Endothelial cell of umbilical vein (primary cell): ENCODE measurements at regions not wholly inside any gene's neighbourhood (a gene's known extent, or its start where the extent isn't known, plus 50 kb on each side); places are given as distances from the start of the nearest gene placed in this dataset.

Source experiments
- BruUV-seq: library from RNA; stranded (reverse); fragments of 400-500 nt; replicated peaks from 2 replicates; lab custom pipeline; 2021; lab: Mats Ljungman, UMichigan
- CTCF ChIA-PET: fragments of 300-600, 350-600 bp; sonication (Branson Sonifier 250); formaldehyde crosslinking; loops from one replicate; lab custom pipeline; 2021; ENCODE audit warnings: antibody characterized with exemption, inconsistent platforms; lab: Charles Lee
- POLR2A ChIA-PET: fragments of 300-600, 350-600 bp; sonication (Branson Sonifier 250); formaldehyde crosslinking; loops from one replicate; lab custom pipeline; 2021; ENCODE audit warnings: antibody characterized with exemption, inconsistent platforms; lab: Charles Lee
- DNase-seq: peaks from one replicate; pipeline ENCODE4 v3.0.0-alpha.2; 2011; ENCODE audit warnings: low read depth, low spot score
- FAIRE-seq: peaks from 2 replicates; lab custom pipeline; 2011; peaks lifted over from hg19 to GRCh38; lab: Jason Lieb, UNC
- H2AFZ ChIP-seq: 2 replicates; pipeline ENCODE4 v1.6.0; 2012; ENCODE audit warnings: low read depth, low read length, control low read depth, inconsistent platforms
- H3K27ac ChIP-seq: 2 replicates; pipeline ENCODE4 v1.5.1; 2011; ENCODE audit warnings: low read depth, mild to moderate bottlenecking, control low read depth, low read length, moderate library complexity; ENCODE audit not compliant: insufficient read depth
- H3K27me3 ChIP-seq, 2 experiments: 2 replicates each; pipeline versions ENCODE4 v1.6.0 to v1.6.1; 2011; ENCODE audit warnings: low read length in 2 of 2, mixed read lengths in 1 of 2; ENCODE audit not compliant: control insufficient read depth in 2 of 2, insufficient read depth in 2 of 2
- H3K36me3 ChIP-seq, 2 experiments: 2 replicates in 1 of 2; 3 replicates in 1 of 2; pipeline ENCODE4 v1.5.1; 2011; ENCODE audit warnings: low read length in 2 of 2, mild to moderate bottlenecking in 1 of 2, moderate library complexity in 1 of 2; ENCODE audit not compliant: control insufficient read depth in 2 of 2, insufficient read depth in 2 of 2; ENCODE audit errors: extremely low read depth in 1 of 2
- H3K4me1 ChIP-seq: 3 replicates; pipeline ENCODE4 v1.5.1; 2011; ENCODE audit warnings: mild to moderate bottlenecking, low read length; ENCODE audit not compliant: control insufficient read depth, insufficient read depth; ENCODE audit errors: extremely low read depth
- H3K4me2 ChIP-seq: 2 replicates; pipeline ENCODE4 v1.6.1; 2011; ENCODE audit warnings: low read length, control low read depth, mixed read lengths; ENCODE audit not compliant: insufficient read depth
- H3K4me3 ChIP-seq, 3 experiments: fragments of 200-600 bp in 1 of 3; sonication (generic), shearing (Covaris generic) in 1 of 3; replicated peaks in 1 of 3; 2 replicates each; pipeline ENCODE4 v1.5.1; 2011 to 2016; ENCODE audit warnings: control low read depth in 3 of 3, low read length in 3 of 3, mild to moderate bottlenecking in 2 of 3, inconsistent platforms in 1 of 3, low read depth in 1 of 3, moderate library complexity in 1 of 3; ENCODE audit not compliant: insufficient read depth in 1 of 3
- H3K79me2 ChIP-seq: 2 replicates; pipeline ENCODE4 v1.6.0; 2012; ENCODE audit warnings: low read length, inconsistent platforms; ENCODE audit not compliant: control insufficient read depth, insufficient read depth
- H3K9ac ChIP-seq: replicated peaks from 2 replicates; pipeline ENCODE3; 2011; ENCODE audit warnings: low read length, control low read depth; ENCODE audit not compliant: insufficient read depth; ENCODE audit errors: extremely low read depth
- H3K9me1 ChIP-seq: replicated peaks from 3 replicates; pipeline ENCODE4 v1.6.0; 2011; ENCODE audit warnings: mild to moderate bottlenecking, low read length; ENCODE audit not compliant: control insufficient read depth, insufficient read depth; ENCODE audit errors: extremely low read depth
- H3K9me3 ChIP-seq: replicated peaks from 2 replicates; pipeline ENCODE4 v1.5.1; 2012; ENCODE audit warnings: low read length, inconsistent platforms; ENCODE audit not compliant: control insufficient read depth, insufficient read depth
- H4K20me1 ChIP-seq: replicated peaks from 2 replicates; pipeline ENCODE3; 2011; ENCODE audit warnings: mild to moderate bottlenecking, low read length; ENCODE audit not compliant: control insufficient read depth, insufficient read depth; ENCODE audit errors: extremely low read depth
- EZH2 ChIP-seq: IDR thresholded peaks from 2 replicates; pipeline ENCODE4 v1.6.1; 2012; ENCODE audit warnings: borderline replicate concordance, low read depth, mild to moderate bottlenecking, moderate library complexity, low read length, inconsistent platforms; ENCODE audit not compliant: severe bottlenecking
- FOS ChIP-seq: IDR thresholded peaks from 2 replicates; pipeline ENCODE4 v1.6.1; 2011; ENCODE audit warnings: mild to moderate bottlenecking, low read length, moderate library complexity, borderline replicate concordance; ENCODE audit not compliant: insufficient read depth
- GATA2 ChIP-seq: IDR thresholded peaks from 2 replicates; pipeline ENCODE4 v1.7.0; 2011; ENCODE audit warnings: low read depth, mild to moderate bottlenecking, moderate library complexity, mixed read lengths, low read length; ENCODE audit not compliant: insufficient read length, insufficient read depth
- JUN ChIP-seq: IDR thresholded peaks from 2 replicates; pipeline ENCODE4 v1.6.1; 2011; ENCODE audit warnings: borderline replicate concordance, low read depth; ENCODE audit not compliant: insufficient read length, insufficient read depth
- MYC ChIP-seq: IDR thresholded peaks from one replicate; pipeline ENCODE4 v1.6.1; 2011; ENCODE audit warnings: mild to moderate bottlenecking, low read depth, low read length
- POLR2A ChIP-seq: IDR thresholded peaks from 2 replicates; pipeline ENCODE4 v1.6.1; 2012; ENCODE audit warnings: low read depth, mild to moderate bottlenecking, control low read depth, low read length
- POLR2AphosphoS5 ChIP-seq: IDR thresholded peaks from 2 replicates; pipeline ENCODE4 v1.6.1; 2012; ENCODE audit warnings: low read depth, mild to moderate bottlenecking, control low read depth, low read length, moderate library complexity; ENCODE audit not compliant: insufficient read depth
- dilution Hi-C: fragments of 300-500 bp; cut with MboI; formaldehyde crosslinking; loops from one replicate; pipeline ENCODE4 v1.15.0; 2019; ENCODE audit warnings: low sequenced_read_pairs; ENCODE audit not compliant: extremely low pct_ligation_motif_present
- intact Hi-C: fragments of 100-400 bp; cut with micrococcal nuclease; formaldehyde crosslinking; loops from one replicate; pipeline ENCODE4 v1.10.0; 2022
- TF ChIP-seq, protein P1 (sequence below), 2 donors: IDR thresholded peaks; 1 replicate in 1 of 2; 2 replicates in 1 of 2; pipeline ENCODE4 v1.5.1; 2011; ENCODE audit warnings: low read length in 2 of 2, mild to moderate bottlenecking in 2 of 2, moderate library complexity in 2 of 2, control low read depth in 1 of 2, inconsistent platforms in 1 of 2, low read depth in 1 of 2; ENCODE audit not compliant: insufficient read depth in 1 of 2; ENCODE audit errors: extremely low read depth in 1 of 2
- TF ChIP-seq, protein P2 (sequence below): IDR thresholded peaks from 2 replicates; pipeline ENCODE4 v1.6.1; 2011; ENCODE audit not compliant: insufficient read depth, insufficient read length

GRCh38 chr1:58003059-58003458 lies 543.5 kb downstream of the OMA1 start:
- dilution Hi-C loops (no loop called here), intact Hi-C loops (no loop called here)
- Histone ChIP-seq H4K20me1 (no peaks in the 10 kb centered on the region), H3K4me3 (no peak overlapping the region), H3K9me1 (no peaks in the 10 kb centered on the region), H3K79me2 (no peaks in the 10 kb centered on the region), H3K4me1 (no peaks in the 10 kb centered on the region), H3K27ac (no peak overlapping the region), H3K27me3 (no peaks in the 10 kb centered on the region), H2AFZ (no peak overlapping the region), H3K4me2 (no peak overlapping the region), H3K9me3 (no peaks in the 10 kb centered on the region), H3K9ac (no peak overlapping the region), H3K36me3 (no peaks in the 10 kb centered on the region)
- DNase-seq (no peak), FAIRE-seq (no peak)
- ChIA-PET CTCF (no interaction called here), POLR2A (no interaction called here)
- no TSS peak for BruUV-seq
- TF ChIP-seq EZH2 = no peak
- no peak for TF ChIP-seq GATA2
- TF ChIP-seq MYC = no peak

DNA sequence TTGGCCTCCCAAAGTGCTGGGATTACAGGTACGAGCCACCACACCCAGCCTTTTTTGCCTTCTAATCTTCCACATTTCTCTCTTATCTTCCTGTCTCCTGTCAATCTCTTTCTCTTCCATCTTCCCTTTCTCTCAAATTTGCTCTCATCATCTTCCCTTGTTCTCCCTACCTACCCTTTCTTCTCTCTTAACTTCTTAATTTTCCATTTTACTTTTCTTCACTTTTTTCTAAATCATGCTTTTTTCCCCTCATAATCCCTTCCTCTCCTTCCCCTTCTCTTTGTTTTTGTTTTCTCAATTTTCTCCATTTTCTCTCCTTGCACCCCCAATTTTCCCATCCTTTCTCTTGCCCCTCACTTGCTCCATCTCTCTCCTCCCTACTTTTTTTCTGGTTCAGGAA lies 545.7 kb downstream of the OMA1 start:
- CTCF ChIA-PET = no interaction called here
- TF ChIP-seq POLR2AphosphoS5 = no peak
- no peak for TF ChIP-seq JUN
- TF ChIP-seq POLR2A = no peak
- TF ChIP-seq GATA2 = no peak
- TF ChIP-seq, protein P1, sequence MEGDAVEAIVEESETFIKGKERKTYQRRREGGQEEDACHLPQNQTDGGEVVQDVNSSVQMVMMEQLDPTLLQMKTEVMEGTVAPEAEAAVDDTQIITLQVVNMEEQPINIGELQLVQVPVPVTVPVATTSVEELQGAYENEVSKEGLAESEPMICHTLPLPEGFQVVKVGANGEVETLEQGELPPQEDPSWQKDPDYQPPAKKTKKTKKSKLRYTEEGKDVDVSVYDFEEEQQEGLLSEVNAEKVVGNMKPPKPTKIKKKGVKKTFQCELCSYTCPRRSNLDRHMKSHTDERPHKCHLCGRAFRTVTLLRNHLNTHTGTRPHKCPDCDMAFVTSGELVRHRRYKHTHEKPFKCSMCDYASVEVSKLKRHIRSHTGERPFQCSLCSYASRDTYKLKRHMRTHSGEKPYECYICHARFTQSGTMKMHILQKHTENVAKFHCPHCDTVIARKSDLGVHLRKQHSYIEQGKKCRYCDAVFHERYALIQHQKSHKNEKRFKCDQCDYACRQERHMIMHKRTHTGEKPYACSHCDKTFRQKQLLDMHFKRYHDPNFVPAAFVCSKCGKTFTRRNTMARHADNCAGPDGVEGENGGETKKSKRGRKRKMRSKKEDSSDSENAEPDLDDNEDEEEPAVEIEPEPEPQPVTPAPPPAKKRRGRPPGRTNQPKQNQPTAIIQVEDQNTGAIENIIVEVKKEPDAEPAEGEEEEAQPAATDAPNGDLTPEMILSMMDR (IDR thresholded peaks at IDR 0.05; ENCODE audit: extremely low read depth in 1 of 2, insufficient read depth in 1 of 2, low read depth in 1 of 2, low read length in 2 of 2) = no peak
- no peak for TF ChIP-seq EZH2
- TF ChIP-seq, protein P2, sequence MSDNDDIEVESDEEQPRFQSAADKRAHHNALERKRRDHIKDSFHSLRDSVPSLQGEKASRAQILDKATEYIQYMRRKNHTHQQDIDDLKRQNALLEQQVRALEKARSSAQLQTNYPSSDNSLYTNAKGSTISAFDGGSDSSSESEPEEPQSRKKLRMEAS = no peak
- TF ChIP-seq MYC = no peak
- no peak for TF ChIP-seq FOS
- no peaks in the 10 kb centered on the region for H4K20me1 ChIP-seq
- H3K9ac ChIP-seq = no peak overlapping the region
- no peaks in the 10 kb centered on the region for H3K4me1 ChIP-seq
- no peak overlapping the region for H3K4me2 ChIP-seq
- POLR2A ChIA-PET = no interaction called here
- H3K27me3 ChIP-seq = no peaks in the 10 kb centered on the region
- H3K9me3 ChIP-seq = no peaks in the 10 kb centered on the region
- H3K4me3 ChIP-seq = no peak overlapping the region
- dilution Hi-C loops = no loop called here
- no peaks in the 10 kb centered on the region for H3K79me2 ChIP-seq
- H3K9me1 ChIP-seq = no peaks in the 10 kb centered on the region
- no peak overlapping the region for H2AFZ ChIP-seq
- no peaks in the 10 kb centered on the region for H3K36me3 ChIP-seq
- FAIRE-seq (no peak), DNase-seq (no peak)
- intact Hi-C loops = no loop called here
- no peak overlapping the region for H3K27ac ChIP-seq
- BruUV-seq = no TSS peak
